IMR-90 (cell line): ENCODE measurements at regions not wholly inside any gene's neighbourhood (a gene's known extent, or its start where the extent isn't known, plus 50 kb on each side); places are given as distances from the start of the nearest gene placed in this dataset.

Experiments
- ATAC-seq: fragments of 200-7000 bp; cut with Tn5 transposase; 2 replicates; pipeline ENCODE4 v1.9.1; 2020; ENCODE audit warnings: low read depth, mild to moderate bottlenecking, moderate library complexity
- BruUV-seq: library from RNA; stranded (reverse); fragments of 400-500 nt; replicated peaks from 2 replicates; lab custom pipeline; 2021; lab: Mats Ljungman, UMichigan
- CTCF ChIA-PET: fragments of 300-600 bp; formaldehyde crosslinking; extraction: SDS; loops from one replicate; lab custom pipeline; 2021; ENCODE audit warnings: antibody characterized with exemption; lab: Yijun Ruan, JAX
- POLR2A ChIA-PET: fragments of 300-600 bp; sonication (Branson Sonifier 250); formaldehyde crosslinking; loops from one replicate; lab custom pipeline; 2022; ENCODE audit warnings: antibody characterized with exemption; ENCODE audit not compliant: unreplicated experiment; lab: Charles Lee
- DNase-seq: peaks from one replicate; pipeline ENCODE4 v3.0.0; 2013
- H2AFZ ChIP-seq: replicated peaks from 2 replicates; pipeline ENCODE3; 2013; ENCODE audit warnings: low read length, mild to moderate bottlenecking; ENCODE audit not compliant: poor library complexity
- H2AK5ac ChIP-seq: 2 replicates; pipeline ENCODE4 v1.6.1; 2013; ENCODE audit warnings: low read depth, low read length, inconsistent platforms
- H2AK9ac ChIP-seq: replicated peaks from 2 replicates; pipeline ENCODE3; 2013; ENCODE audit warnings: mild to moderate bottlenecking, low read depth, low read length, moderate library complexity; ENCODE audit not compliant: poor library complexity
- H2BK120ac ChIP-seq: 2 replicates; pipeline ENCODE4 v1.6.1; 2013; ENCODE audit warnings: low read depth, low read length, inconsistent platforms
- H2BK15ac ChIP-seq: 3 replicates; pipeline ENCODE4 v1.6.1; 2013; ENCODE audit warnings: low read depth, low read length, inconsistent platforms
- H2BK20ac ChIP-seq: 2 replicates; pipeline ENCODE4 v1.6.1; 2013; ENCODE audit warnings: low read depth, mild to moderate bottlenecking, inconsistent platforms, low read length, moderate library complexity
- H2BK5ac ChIP-seq: 2 replicates; pipeline ENCODE4 v1.6.1; 2013; ENCODE audit warnings: mild to moderate bottlenecking, low read depth, low read length, inconsistent platforms; ENCODE audit not compliant: poor library complexity, severe bottlenecking
- H3K14ac ChIP-seq: replicated peaks from 2 replicates; pipeline ENCODE4 v1.6.1; 2013; ENCODE audit warnings: low read depth, low read length, inconsistent platforms
- H3K18ac ChIP-seq: 2 replicates; pipeline ENCODE4 v1.6.1; 2013; ENCODE audit warnings: low read depth, low read length, control low read depth
- H3K23ac ChIP-seq: 2 replicates; pipeline ENCODE4 v1.6.1; 2013; ENCODE audit warnings: low read depth, low read length, inconsistent platforms
- H3K27ac ChIP-seq: 2 replicates; pipeline ENCODE4 v1.5.1; 2013; ENCODE audit warnings: mild to moderate bottlenecking, control low read depth, low read length; ENCODE audit not compliant: insufficient read depth
- H3K27me3 ChIP-seq: 2 replicates; pipeline ENCODE4 v1.6.1; 2013; ENCODE audit warnings: low read length; ENCODE audit not compliant: control insufficient read depth, insufficient read depth
- H3K36me3 ChIP-seq: 2 replicates; pipeline ENCODE4 v1.6.1; 2013; ENCODE audit warnings: low read length, mixed read lengths; ENCODE audit not compliant: control insufficient read depth, insufficient read depth
- H3K4ac ChIP-seq: 2 replicates; pipeline ENCODE4 v1.6.1; 2013; ENCODE audit warnings: low read depth, low read length, inconsistent platforms
- H3K4me1 ChIP-seq: 2 replicates; pipeline ENCODE4 v1.6.1; 2013; ENCODE audit warnings: low read length, mixed read lengths; ENCODE audit not compliant: control insufficient read depth, insufficient read depth
- H3K4me2 ChIP-seq: 2 replicates; pipeline ENCODE4 v1.6.1; 2013; ENCODE audit warnings: low read depth, mild to moderate bottlenecking, control low read depth, low read length, moderate library complexity
- H3K4me3 ChIP-seq: 2 replicates; pipeline ENCODE4 v1.5.1; 2013; ENCODE audit warnings: low read depth, mild to moderate bottlenecking, control low read depth, low read length, moderate library complexity; ENCODE audit not compliant: insufficient read depth
- H3K56ac ChIP-seq: 2 replicates; pipeline ENCODE4 v1.6.1; 2013; ENCODE audit warnings: low read length, inconsistent platforms; ENCODE audit not compliant: insufficient read depth; ENCODE audit errors: extremely low read depth
- H3K79me1 ChIP-seq, 2 experiments: 2 replicates each; pipeline ENCODE4 v1.6.1; 2013; ENCODE audit warnings: low read length in 2 of 2, inconsistent platforms in 1 of 2, low read depth in 1 of 2
- H3K9ac ChIP-seq: 2 replicates; pipeline ENCODE4 v1.6.1; 2013; ENCODE audit warnings: low read depth, low read length, control low read depth
- H3K9me1 ChIP-seq: 2 replicates; pipeline ENCODE4 v1.6.1; 2013; ENCODE audit warnings: low read length, inconsistent platforms; ENCODE audit not compliant: insufficient read depth
- H3K9me3 ChIP-seq: 2 replicates; pipeline ENCODE4 v1.6.1; 2013; ENCODE audit warnings: low read length; ENCODE audit not compliant: control insufficient read depth, insufficient read depth
- H4K20me1 ChIP-seq: 2 replicates; pipeline ENCODE4 v1.6.1; 2013; ENCODE audit warnings: low read length, inconsistent platforms; ENCODE audit not compliant: insufficient read depth
- H4K5ac ChIP-seq: 2 replicates; pipeline ENCODE4 v1.6.1; 2013; ENCODE audit warnings: mild to moderate bottlenecking, low read depth, low read length, control low read depth
- H4K8ac ChIP-seq, 2 experiments: 2 replicates each; pipeline ENCODE4 v1.6.1; 2013; ENCODE audit warnings: low read depth in 2 of 2, low read length in 2 of 2, control low read depth in 1 of 2, inconsistent platforms in 1 of 2
- H4K91ac ChIP-seq: 2 replicates; pipeline ENCODE4 v1.6.1; 2013; ENCODE audit warnings: low read depth, low read length, inconsistent platforms; ENCODE audit not compliant: insufficient read depth
- BHLHE40 ChIP-seq: fragments of 150-350 bp; IDR thresholded peaks from 2 replicates; pipeline ENCODE4 v1.6.1; 2016; ENCODE audit warnings: mild to moderate bottlenecking, low read depth, low read length
- CEBPB ChIP-seq: IDR thresholded peaks from 2 replicates; pipeline ENCODE4 v1.6.1; 2012; ENCODE audit warnings: low read depth, low read length, improper control_type of control experiment
- CHD1 ChIP-seq: IDR thresholded peaks from 2 replicates; pipeline ENCODE4 v1.6.1; 2012; ENCODE audit warnings: low read depth, low read length, improper control_type of control experiment
- FOS ChIP-seq: fragments of 150-350 bp; IDR thresholded peaks from 2 replicates; pipeline ENCODE4 v1.6.1; 2016; ENCODE audit warnings: low read depth, low read length
- MAFK ChIP-seq: IDR thresholded peaks from 2 replicates; pipeline ENCODE4 v1.6.1; 2012; ENCODE audit warnings: low read depth, low read length, improper control_type of control experiment
- MAZ ChIP-seq: IDR thresholded peaks from 2 replicates; pipeline ENCODE4 v1.6.1; 2012; ENCODE audit warnings: low read depth, mild to moderate bottlenecking, low read length, improper control_type of control experiment, moderate library complexity, borderline replicate concordance
- MXI1 ChIP-seq: IDR thresholded peaks from 2 replicates; pipeline ENCODE4 v1.6.1; 2012; ENCODE audit warnings: low read depth, mild to moderate bottlenecking, low read length, moderate library complexity, borderline replicate concordance
- NFE2L2 ChIP-seq: fragments of 150-350 bp; IDR thresholded peaks from 2 replicates; pipeline ENCODE4 v1.6.1; 2016; ENCODE audit warnings: low read depth, mild to moderate bottlenecking, low read length
- POLR2A ChIP-seq: IDR thresholded peaks from 2 replicates; pipeline ENCODE4 v1.6.1; 2012; ENCODE audit warnings: mild to moderate bottlenecking, low read depth, low read length
- RAD21 ChIP-seq: IDR thresholded peaks from 2 replicates; pipeline ENCODE4 v1.6.1; 2012; ENCODE audit warnings: low read length, improper control_type of control experiment
- RCOR1 ChIP-seq: IDR thresholded peaks from 2 replicates; pipeline ENCODE4 v1.6.1; 2012; ENCODE audit warnings: mild to moderate bottlenecking, low read length, improper control_type of control experiment; ENCODE audit not compliant: insufficient replicate concordance
- RFX5 ChIP-seq: IDR thresholded peaks from 2 replicates; pipeline ENCODE4 v1.8.0; 2012; ENCODE audit warnings: low read depth, mild to moderate bottlenecking, low read length, moderate library complexity
- SMC3 ChIP-seq: fragments of 150-350 bp; IDR thresholded peaks from 2 replicates; pipeline ENCODE4 v1.6.1; 2016; ENCODE audit warnings: low read depth, mild to moderate bottlenecking, antibody characterized with exemption, low read length, moderate library complexity
- dilution Hi-C: fragments of 300-500 bp; cut with HindIII; formaldehyde crosslinking; loops from one replicate; pipeline ENCODE4 v1.14.3; 2018; ENCODE audit warnings: low sequenced_read_pairs; ENCODE audit not compliant: unreplicated experiment
- in situ Hi-C: fragments of 300-500 bp; cut with MboI; formaldehyde crosslinking; loops from 3 replicates; pipeline ENCODE4 v1.14.3; 2019; ENCODE audit warnings: low sequenced_read_pairs, inconsistent platforms, mixed read lengths
- intact Hi-C: fragments of 100-400 bp; cut with micrococcal nuclease; formaldehyde crosslinking; loops from 2 replicates; pipeline ENCODE4 v1.10.0; 2022
- TF ChIP-seq, protein P1 (sequence below): fragments of 150-350 bp; IDR thresholded peaks from 2 replicates; pipeline ENCODE4 v1.6.1; 2017; ENCODE audit warnings: mild to moderate bottlenecking, antibody characterized with exemption, low read length, low read depth
- TF ChIP-seq, protein P2 (sequence below): fragments of 150-350 bp; IDR thresholded peaks from 2 replicates; pipeline ENCODE4 v1.6.1; 2016; ENCODE audit warnings: low read depth, mild to moderate bottlenecking, low read length, moderate library complexity, borderline replicate concordance
- TF ChIP-seq, protein P3 (sequence below): conservative IDR thresholded peaks from 2 replicates; pipeline ENCODE4 v1.5.1; 2012; ENCODE audit warnings: mild to moderate bottlenecking, low read depth, low read length, improper control_type of control experiment

DNA sequence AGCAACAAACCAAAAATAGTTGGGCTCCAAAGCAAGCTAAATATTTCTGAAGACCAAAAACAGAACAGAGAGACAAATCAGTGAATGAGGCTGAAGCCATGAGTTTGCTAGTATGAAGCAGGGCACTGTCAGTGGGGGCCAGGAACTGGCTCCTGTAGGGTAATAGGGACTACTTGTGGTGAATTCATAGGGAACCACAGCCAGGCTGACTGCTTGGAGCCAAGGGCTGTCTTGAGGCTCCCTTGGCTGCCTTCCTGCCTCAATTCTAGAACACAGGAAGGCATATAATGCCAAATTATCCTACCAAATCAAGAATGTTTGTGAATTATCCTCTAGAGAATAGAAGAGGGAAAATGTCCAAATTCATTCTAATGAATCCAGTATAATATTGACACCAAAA, 406.0 kb downstream of the CCDC85A start:
- Histone ChIP-seq H3K18ac (no peak overlapping the region), H2AFZ (no peak overlapping the region), H4K5ac (no peak overlapping the region), H3K79me1 (no peaks in the 10 kb centered on the region), H2BK20ac (no peak overlapping the region), H3K4me1 (no peaks in the 10 kb centered on the region), H3K36me3 (no peaks in the 10 kb centered on the region), H3K9ac (no peak overlapping the region), H3K56ac (no peak overlapping the region), H3K14ac (no peak overlapping the region), H4K8ac (no peak overlapping the region), H4K20me1 (no peaks in the 10 kb centered on the region), H3K9me3 (no peaks in the 10 kb centered on the region; the same call in 1 of the 2 replicates), H3K4me3 (no peak overlapping the region), H3K4me2 (no peak overlapping the region), H3K27me3 (no peaks in the 10 kb centered on the region), H2BK120ac (no peak overlapping the region), H2AK5ac (no peak overlapping the region), H2BK5ac (no peak overlapping the region), H2AK9ac (no peak overlapping the region), H4K91ac (no peak overlapping the region), H3K9me1 (no peaks in the 10 kb centered on the region), H2BK15ac (no peak overlapping the region), H3K4ac (no peak overlapping the region), H3K23ac (no peak overlapping the region), H3K27ac (no peak overlapping the region)
- ATAC-seq (no peak), DNase-seq (no peak)
- in situ Hi-C loops (no loop called here), intact Hi-C loops (no loop called here), dilution Hi-C loops (no loop called here)
- POLR2A ChIA-PET, result no interaction called here
- CTCF ChIA-PET, result no interaction called here
- no TSS peak for BruUV-seq
- TF ChIP-seq, protein P1, sequence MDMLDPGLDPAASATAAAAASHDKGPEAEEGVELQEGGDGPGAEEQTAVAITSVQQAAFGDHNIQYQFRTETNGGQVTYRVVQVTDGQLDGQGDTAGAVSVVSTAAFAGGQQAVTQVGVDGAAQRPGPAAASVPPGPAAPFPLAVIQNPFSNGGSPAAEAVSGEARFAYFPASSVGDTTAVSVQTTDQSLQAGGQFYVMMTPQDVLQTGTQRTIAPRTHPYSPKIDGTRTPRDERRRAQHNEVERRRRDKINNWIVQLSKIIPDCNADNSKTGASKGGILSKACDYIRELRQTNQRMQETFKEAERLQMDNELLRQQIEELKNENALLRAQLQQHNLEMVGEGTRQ, result no peak
- TF ChIP-seq MAZ (no peak), CHD1 (no peak), MXI1 (no peak), CEBPB (no peak), FOS (no peak), RAD21 (no peak), RCOR1 (no peak), NFE2L2 (no peak), MAFK (no peak), SMC3 (no peak), POLR2A (no peak), BHLHE40 (no peak), RFX5 (no peak)
- TF ChIP-seq, protein P2, sequence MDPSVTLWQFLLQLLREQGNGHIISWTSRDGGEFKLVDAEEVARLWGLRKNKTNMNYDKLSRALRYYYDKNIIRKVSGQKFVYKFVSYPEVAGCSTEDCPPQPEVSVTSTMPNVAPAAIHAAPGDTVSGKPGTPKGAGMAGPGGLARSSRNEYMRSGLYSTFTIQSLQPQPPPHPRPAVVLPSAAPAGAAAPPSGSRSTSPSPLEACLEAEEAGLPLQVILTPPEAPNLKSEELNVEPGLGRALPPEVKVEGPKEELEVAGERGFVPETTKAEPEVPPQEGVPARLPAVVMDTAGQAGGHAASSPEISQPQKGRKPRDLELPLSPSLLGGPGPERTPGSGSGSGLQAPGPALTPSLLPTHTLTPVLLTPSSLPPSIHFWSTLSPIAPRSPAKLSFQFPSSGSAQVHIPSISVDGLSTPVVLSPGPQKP, result no peak
- TF ChIP-seq, protein P3, sequence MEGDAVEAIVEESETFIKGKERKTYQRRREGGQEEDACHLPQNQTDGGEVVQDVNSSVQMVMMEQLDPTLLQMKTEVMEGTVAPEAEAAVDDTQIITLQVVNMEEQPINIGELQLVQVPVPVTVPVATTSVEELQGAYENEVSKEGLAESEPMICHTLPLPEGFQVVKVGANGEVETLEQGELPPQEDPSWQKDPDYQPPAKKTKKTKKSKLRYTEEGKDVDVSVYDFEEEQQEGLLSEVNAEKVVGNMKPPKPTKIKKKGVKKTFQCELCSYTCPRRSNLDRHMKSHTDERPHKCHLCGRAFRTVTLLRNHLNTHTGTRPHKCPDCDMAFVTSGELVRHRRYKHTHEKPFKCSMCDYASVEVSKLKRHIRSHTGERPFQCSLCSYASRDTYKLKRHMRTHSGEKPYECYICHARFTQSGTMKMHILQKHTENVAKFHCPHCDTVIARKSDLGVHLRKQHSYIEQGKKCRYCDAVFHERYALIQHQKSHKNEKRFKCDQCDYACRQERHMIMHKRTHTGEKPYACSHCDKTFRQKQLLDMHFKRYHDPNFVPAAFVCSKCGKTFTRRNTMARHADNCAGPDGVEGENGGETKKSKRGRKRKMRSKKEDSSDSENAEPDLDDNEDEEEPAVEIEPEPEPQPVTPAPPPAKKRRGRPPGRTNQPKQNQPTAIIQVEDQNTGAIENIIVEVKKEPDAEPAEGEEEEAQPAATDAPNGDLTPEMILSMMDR, result no peak
